HepG2 (cell line): ENCODE measurements at regions not wholly inside any gene's neighbourhood (a gene's known extent, or its start where the extent isn't known, plus 50 kb on each side); places are given as distances from the start of the nearest gene placed in this dataset.

Experiments used
- ATAC-seq: fragments of 200-7000 bp; cut with Tn5 transposase; 3 replicates; pipeline ENCODE4 v1.9.1; 2020; ENCODE audit warnings: mild to moderate bottlenecking, moderate library complexity
- BruUV-seq: library from RNA; stranded (reverse); fragments of 400-500 nt; replicated peaks from 2 replicates; lab custom pipeline; 2021; lab: Mats Ljungman, UMichigan
- CTCF ChIA-PET: fragments of 300-600 bp; formaldehyde crosslinking; extraction: SDS; loops from one replicate; lab custom pipeline; 2021; ENCODE audit warnings: low total read pairs, inconsistent platforms, low intra/inter-chr PET ratio; lab: Yijun Ruan, JAX
- POLR2A ChIA-PET: fragments of 350-600 bp; sonication (Branson Sonifier 250); formaldehyde crosslinking; loops from one replicate; lab custom pipeline; 2020; ENCODE audit warnings: antibody characterized with exemption, inconsistent platforms; lab: Yijun Ruan, JAX
- DNase-seq: peaks from one replicate; pipeline ENCODE4 v3.0.0-alpha.2; 2015; ENCODE audit warnings: low spot score
- FAIRE-seq: peaks from 3 replicates; lab custom pipeline; 2011; peaks lifted over from hg19 to GRCh38; lab: Jason Lieb, UNC
- H2AFZ ChIP-seq: one replicate; pipeline ENCODE4 v1.6.1; 2011; ENCODE audit warnings: low read length, inconsistent platforms
- H3K27ac ChIP-seq: fragments of 300-600 bp; 3 replicates; pipeline ENCODE4 v1.8.0; 2011; ENCODE audit warnings: mixed run types, mild to moderate bottlenecking, mixed read lengths, low read length, inconsistent platforms; ENCODE audit not compliant: insufficient read depth; ENCODE audit errors: extremely low read length
- H3K27me3 ChIP-seq, 2 experiments: fragments of 200-600 bp in 1 of 2; 2 replicates in 1 of 2; 3 replicates in 1 of 2; pipeline versions ENCODE4 v1.6.0 to v1.8.0; 2011; ENCODE audit warnings: low read length in 2 of 2, mild to moderate bottlenecking in 2 of 2, moderate library complexity in 2 of 2, inconsistent platforms in 1 of 2; ENCODE audit not compliant: insufficient read depth in 2 of 2, control insufficient read depth in 1 of 2
- H3K36me3 ChIP-seq, 2 experiments: fragments of 200-600 bp in 1 of 2; replicated peaks in 1 of 2; 2 replicates in 1 of 2; 3 replicates in 1 of 2; pipeline versions ENCODE4 v1.5.1 to v1.8.0; 2011; ENCODE audit warnings: low read length in 2 of 2, inconsistent platforms in 1 of 2; ENCODE audit not compliant: insufficient read depth in 2 of 2, control insufficient read depth in 1 of 2
- H3K4me1 ChIP-seq: 2 replicates; pipeline ENCODE4 v1.5.1; 2012; ENCODE audit warnings: low read length, inconsistent platforms; ENCODE audit not compliant: insufficient read depth
- H3K4me2 ChIP-seq: 2 replicates; pipeline ENCODE4 v1.6.0; 2011; ENCODE audit warnings: low read depth, low read length, inconsistent platforms
- H3K4me3 ChIP-seq, 3 experiments: fragments of 200-600 bp in 1 of 3; sonication (generic), shearing (Covaris generic) in 1 of 3; replicated peaks in 1 of 3; 2 replicates each; pipeline ENCODE4 v1.5.1; 2011 to 2016; ENCODE audit warnings: low read length in 3 of 3, inconsistent platforms in 2 of 3, low read depth in 2 of 3, mild to moderate bottlenecking in 2 of 3, control low read depth in 1 of 3, mixed read lengths in 1 of 3; ENCODE audit not compliant: insufficient read depth in 1 of 3
- H3K79me2 ChIP-seq: one replicate; pipeline ENCODE4 v1.6.1; 2011; ENCODE audit warnings: low read length, inconsistent platforms; ENCODE audit not compliant: insufficient read depth
- H3K9ac ChIP-seq: 2 replicates; pipeline ENCODE4 v1.6.0; 2011; ENCODE audit warnings: mild to moderate bottlenecking, low read depth, low read length, inconsistent platforms; ENCODE audit not compliant: insufficient read depth
- H3K9me3 ChIP-seq: 2 replicates; pipeline ENCODE4 v1.5.1; 2012; ENCODE audit warnings: mild to moderate bottlenecking, low read length
- H4K20me1 ChIP-seq: 2 replicates; pipeline ENCODE4 v1.6.0; 2011; ENCODE audit warnings: inconsistent platforms, mild to moderate bottlenecking, low read length, moderate library complexity; ENCODE audit not compliant: insufficient read depth
- ATRX ChIP-seq: sonication (generic); formaldehyde crosslinking; IDR thresholded peaks from 2 replicates; pipeline ENCODE4 v1.4.0; 2020; ENCODE audit warnings: missing genetic modification reagents, borderline replicate concordance
- CAMTA2 ChIP-seq: sonication (generic); formaldehyde crosslinking; IDR thresholded peaks from 2 replicates; pipeline ENCODE4 v1.4.0; 2020; ENCODE audit warnings: mild to moderate bottlenecking, missing genetic modification reagents, borderline replicate concordance
- CBX5 ChIP-seq: sonication (generic); formaldehyde crosslinking; IDR thresholded peaks from 2 replicates; pipeline ENCODE4 v1.4.0; 2020; ENCODE audit warnings: missing genetic modification reagents, borderline replicate concordance
- HNF4A ChIP-seq: sonication (generic); formaldehyde crosslinking; IDR thresholded peaks from 2 replicates; pipeline ENCODE4 v1.4.0; 2020; ENCODE audit warnings: missing genetic modification reagents
- HNRNPK ChIP-seq: fragments of 200-400 bp; formaldehyde crosslinking; IDR thresholded peaks from 2 replicates; pipeline ENCODE4 v1.6.1; 2018; ENCODE audit warnings: low read length, low read depth, moderate library complexity, mild to moderate bottlenecking; ENCODE audit not compliant: poor library complexity, severe bottlenecking
- MAZ ChIP-seq, 2 experiments: sonication (generic) in 1 of 2; formaldehyde crosslinking in 1 of 2; IDR thresholded peaks; 2 replicates each; pipeline versions ENCODE4 v1.5.0 to v1.6.1; 2012 to 2020; ENCODE audit warnings: low read depth in 2 of 2, mild to moderate bottlenecking in 2 of 2, borderline replicate concordance in 1 of 2, improper control_type of control experiment in 1 of 2, low read length in 1 of 2, missing genetic modification reagents in 1 of 2, moderate library complexity in 1 of 2
- MXI1 ChIP-seq: IDR thresholded peaks from 3 replicates; pipeline ENCODE4 v1.6.1; 2012; ENCODE audit warnings: low read depth, low read length, inconsistent platforms, borderline replicate concordance
- PAX8 ChIP-seq: sonication (generic); formaldehyde crosslinking; IDR thresholded peaks from 2 replicates; pipeline ENCODE4 v1.8.0; 2022; ENCODE audit warnings: mild to moderate bottlenecking, missing genetic modification reagents, borderline replicate concordance
- POGZ ChIP-seq: sonication (generic); formaldehyde crosslinking; IDR thresholded peaks from 2 replicates; pipeline ENCODE4 v1.4.0; 2020; ENCODE audit warnings: mild to moderate bottlenecking, missing genetic modification reagents
- SMYD3 ChIP-seq: sonication (generic); formaldehyde crosslinking; IDR thresholded peaks from 2 replicates; pipeline ENCODE4 v1.8.1; 2023; ENCODE audit warnings: mild to moderate bottlenecking, missing genetic modification reagents
- SRY ChIP-seq: sonication (generic); formaldehyde crosslinking; IDR thresholded peaks from 2 replicates; pipeline ENCODE4 v1.8.0; 2022; ENCODE audit warnings: mild to moderate bottlenecking, missing genetic modification reagents
- ZKSCAN5 ChIP-seq: sonication (generic); formaldehyde crosslinking; IDR thresholded peaks from 2 replicates; pipeline ENCODE4 v1.5.1; 2020; ENCODE audit warnings: mild to moderate bottlenecking, missing genetic modification reagents
- ZNF18 ChIP-seq: sonication (generic); formaldehyde crosslinking; IDR thresholded peaks from 2 replicates; pipeline ENCODE4 v1.8.0; 2022; ENCODE audit warnings: mild to moderate bottlenecking, missing genetic modification reagents; ENCODE audit not compliant: insufficient replicate concordance
- WGBS: methylation state at CpG from one replicate; pipeline ENCODE4 v1.1.6; 2017; ENCODE audit warnings: low lambda C conversion rate; 5-methylcytosine and 5-hydroxymethylcytosine counted together
- in situ Hi-C: cut with HindIII; loops from 2 replicates; pipeline ENCODE4 v1.10.0; 2017; ENCODE audit warnings: low pct_unique_long_range_greater_than_20kb; ENCODE audit not compliant: extremely low pct_ligation_motif_present
- intact Hi-C: fragments of 100-400 bp; cut with micrococcal nuclease; formaldehyde crosslinking; loops from one replicate; pipeline ENCODE4 v1.10.0; 2022; ENCODE audit not compliant: unreplicated experiment
- TF ChIP-seq, protein P1 (sequence below): sonication (generic); formaldehyde crosslinking; IDR thresholded peaks from 2 replicates; pipeline ENCODE4 v1.5.0; 2020; ENCODE audit warnings: missing genetic modification reagents, mild to moderate bottlenecking, borderline replicate concordance
- TF ChIP-seq, protein P2 (sequence below): fragments of 450-650 bp; IDR thresholded peaks from 2 replicates; pipeline ENCODE4 v1.6.1; 2017; ENCODE audit warnings: mild to moderate bottlenecking

GRCh38 chr20:55142932-55143331, 667.5 kb downstream of the DOK5 start:
- Histone ChIP-seq H3K4me2 (no peak overlapping the region), H3K9me3 (peaks cover 94% of the 10 kb centered on the region), H3K27ac (no peak overlapping the region), H3K9ac (no peak overlapping the region), H3K4me3 (no peak overlapping the region), H4K20me1 (no peaks in the 10 kb centered on the region), H3K27me3 (no peaks in the 10 kb centered on the region), H2AFZ (no peak overlapping the region), H3K4me1 (no peaks in the 10 kb centered on the region), H3K79me2 (no peaks in the 10 kb centered on the region), H3K36me3 (no peaks in the 10 kb centered on the region)
- FAIRE-seq (no peak), ATAC-seq (no peak), DNase-seq (no peak)
- ChIA-PET CTCF (no interaction called here), POLR2A (no interaction called here)
- no TSS peak for BruUV-seq
- 16% methylated on average over 5 of the region's 5 CpGs for WGBS
- intact Hi-C loops (no loop called here), in situ Hi-C loops (no loop called here)
- no peak for TF ChIP-seq MAZ (IDR thresholded peaks at IDR 0.05; ENCODE audit: borderline replicate concordance, low read depth, low read length)
- TF ChIP-seq MAZ (CRISPR knock-in tag; IDR thresholded peaks at IDR 0.05; ENCODE audit: low read depth): no peak
- no peak for TF ChIP-seq POGZ
- no peak for TF ChIP-seq HNRNPK
- TF ChIP-seq ZKSCAN5: no peak
- TF ChIP-seq SMYD3 (CRISPR knock-in tag): no peak
- TF ChIP-seq, protein P1, sequence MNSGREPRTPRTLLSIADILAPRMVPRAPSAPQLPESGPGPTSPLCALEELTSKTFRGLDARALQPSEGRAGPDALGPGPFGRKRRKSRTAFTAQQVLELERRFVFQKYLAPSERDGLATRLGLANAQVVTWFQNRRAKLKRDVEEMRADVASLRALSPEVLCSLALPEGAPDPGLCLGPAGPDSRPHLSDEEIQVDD (CRISPR knock-in tag): no peak
- TF ChIP-seq PAX8: no peak
- no peak for TF ChIP-seq ATRX (CRISPR knock-in tag)

- ChIA-PET CTCF (no interaction called here), POLR2A (no interaction called here)
- BruUV-seq: no TSS peak
- DNase-seq (no peak), ATAC-seq (no peak), FAIRE-seq (no peak)
- no peaks in the 10 kb centered on the region for H3K79me2 ChIP-seq
- H2AFZ ChIP-seq: no peak overlapping the region
- 4% methylated on average over 3 of the region's 3 CpGs for WGBS
- no peak overlapping the region for H3K27ac ChIP-seq
- H3K36me3 ChIP-seq: no peaks in the 10 kb centered on the region
- no peaks in the 10 kb centered on the region for H4K20me1 ChIP-seq
- no peak overlapping the region for H3K4me3 ChIP-seq
- no peak overlapping the region for H3K9ac ChIP-seq
- H3K4me2 ChIP-seq: no peak overlapping the region
- no peaks in the 10 kb centered on the region for H3K4me1 ChIP-seq
- H3K9me3 ChIP-seq: peaks cover 93% of the 10 kb centered on the region
- intact Hi-C loops: no loop called here
- H3K27me3 ChIP-seq: no peaks in the 10 kb centered on the region
- in situ Hi-C loops: no loop called here
- TF ChIP-seq MXI1 (no peak), ZNF18 (CRISPR knock-in tag) (no peak), SMYD3 (CRISPR knock-in tag) (no peak), HNF4A (CRISPR knock-in tag) (no peak), SRY (CRISPR knock-in tag) (no peak), CBX5 (no peak), CAMTA2 (no peak)
- TF ChIP-seq, protein P2, sequence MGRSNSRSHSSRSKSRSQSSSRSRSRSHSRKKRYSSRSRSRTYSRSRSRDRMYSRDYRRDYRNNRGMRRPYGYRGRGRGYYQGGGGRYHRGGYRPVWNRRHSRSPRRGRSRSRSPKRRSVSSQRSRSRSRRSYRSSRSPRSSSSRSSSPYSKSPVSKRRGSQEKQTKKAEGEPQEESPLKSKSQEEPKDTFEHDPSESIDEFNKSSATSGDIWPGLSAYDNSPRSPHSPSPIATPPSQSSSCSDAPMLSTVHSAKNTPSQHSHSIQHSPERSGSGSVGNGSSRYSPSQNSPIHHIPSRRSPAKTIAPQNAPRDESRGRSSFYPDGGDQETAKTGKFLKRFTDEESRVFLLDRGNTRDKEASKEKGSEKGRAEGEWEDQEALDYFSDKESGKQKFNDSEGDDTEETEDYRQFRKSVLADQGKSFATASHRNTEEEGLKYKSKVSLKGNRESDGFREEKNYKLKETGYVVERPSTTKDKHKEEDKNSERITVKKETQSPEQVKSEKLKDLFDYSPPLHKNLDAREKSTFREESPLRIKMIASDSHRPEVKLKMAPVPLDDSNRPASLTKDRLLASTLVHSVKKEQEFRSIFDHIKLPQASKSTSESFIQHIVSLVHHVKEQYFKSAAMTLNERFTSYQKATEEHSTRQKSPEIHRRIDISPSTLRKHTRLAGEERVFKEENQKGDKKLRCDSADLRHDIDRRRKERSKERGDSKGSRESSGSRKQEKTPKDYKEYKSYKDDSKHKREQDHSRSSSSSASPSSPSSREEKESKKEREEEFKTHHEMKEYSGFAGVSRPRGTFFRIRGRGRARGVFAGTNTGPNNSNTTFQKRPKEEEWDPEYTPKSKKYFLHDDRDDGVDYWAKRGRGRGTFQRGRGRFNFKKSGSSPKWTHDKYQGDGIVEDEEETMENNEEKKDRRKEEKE: no peak
Observed at GRCh38 chr20:55140631-55141030, 665.2 kb downstream of the DOK5 start.
